Activated naive CD8-positive, alpha-beta T cell treated with anti-CD3 and anti-CD28 coated beads for 36 hours (primary cell): ENCODE measurements at regions not wholly inside any gene's neighbourhood (a gene's known extent, or its start where the extent isn't known, plus 50 kb on each side); places are given as distances from the start of the nearest gene placed in this dataset.

Source experiments
- DNase-seq: peaks from one replicate; pipeline ENCODE4 v3.0.0; 2021
- H3K27ac Mint-ChIP-seq: one replicate; pipeline ENCODE4 v1.8.0; 2022; ENCODE audit warnings: mild to moderate bottlenecking, moderate library complexity, mixed read lengths
- H3K27me3 Mint-ChIP-seq: one replicate; pipeline ENCODE4 v1.8.0; 2022; ENCODE audit warnings: mild to moderate bottlenecking, mixed read lengths
- H3K36me3 Mint-ChIP-seq: one replicate; pipeline ENCODE4 v1.8.0; 2021; ENCODE audit warnings: mild to moderate bottlenecking, mixed read lengths
- H3K4me1 Mint-ChIP-seq: one replicate; pipeline ENCODE4 v1.8.0; 2021; ENCODE audit warnings: mixed read lengths
- H3K4me3 Mint-ChIP-seq: one replicate; pipeline ENCODE4 v1.8.0; 2022; ENCODE audit warnings: mild to moderate bottlenecking, moderate library complexity, mixed read lengths
- H3K9me3 Mint-ChIP-seq: one replicate; pipeline ENCODE4 v1.8.0; 2022; ENCODE audit warnings: mixed read lengths

GRCh38 chr2:6237039-6237660 lies 545.0 kb downstream of the SOX11 start:
- no peak for DNase-seq
- H3K4me3 Mint-ChIP-seq = no peak overlapping the region
- peaks cover 3% of the 10 kb centered on the region for H3K9me3 Mint-ChIP-seq

GRCh38 chr2:6249557-6249956 lies 557.4 kb downstream of the SOX11 start:
- Mint-ChIP-seq H3K4me1 (no peaks in the 10 kb centered on the region), H3K36me3 (no peaks in the 10 kb centered on the region), H3K4me3 (no peak overlapping the region), H3K27ac (no peak overlapping the region), H3K27me3 (no peaks in the 10 kb centered on the region), H3K9me3 (no peaks in the 10 kb centered on the region)
- DNase-seq = no peak

More at GRCh38 chr2:6237039-6237660, 545.0 kb downstream of the SOX11 start:
- Mint-ChIP-seq H3K27me3 (no peaks in the 10 kb centered on the region), H3K27ac (no peak overlapping the region), H3K36me3 (no peaks in the 10 kb centered on the region), H3K4me1 (no peaks in the 10 kb centered on the region)

GRCh38 chr2:6254441-6254840 lies 562.3 kb downstream of the SOX11 start:
- no peak overlapping the region for H3K4me3 Mint-ChIP-seq

GRCh38 chr2:6264198-6264597 lies 572.0 kb downstream of the SOX11 start:
- Mint-ChIP-seq H3K27ac (no peak overlapping the region), H3K36me3 (no peaks in the 10 kb centered on the region), H3K27me3 (peaks cover 8% of the 10 kb centered on the region), H3K4me1 (no peaks in the 10 kb centered on the region), H3K9me3 (no peaks in the 10 kb centered on the region), H3K4me3 (no peak overlapping the region)
- no peak for DNase-seq

More at GRCh38 chr2:6254441-6254840, 562.3 kb downstream of the SOX11 start:
- Mint-ChIP-seq H3K36me3 (no peaks in the 10 kb centered on the region), H3K4me1 (no peaks in the 10 kb centered on the region), H3K9me3 (no peaks in the 10 kb centered on the region), H3K27ac (no peak overlapping the region), H3K27me3 (no peaks in the 10 kb centered on the region)
- DNase-seq = no peak

- no peaks in the 10 kb centered on the region for H3K4me1 Mint-ChIP-seq
- H3K36me3 Mint-ChIP-seq = no peaks in the 10 kb centered on the region
- DNase-seq = no peak
- H3K27me3 Mint-ChIP-seq = peaks cover 9% of the 10 kb centered on the region
- H3K9me3 Mint-ChIP-seq = no peaks in the 10 kb centered on the region
- no peak overlapping the region for H3K4me3 Mint-ChIP-seq
- H3K27ac Mint-ChIP-seq = no peak overlapping the region
Observed at GRCh38 chr2:6281524-6281923, 584.2 kb downstream of the CMPK2 start.

DNA sequence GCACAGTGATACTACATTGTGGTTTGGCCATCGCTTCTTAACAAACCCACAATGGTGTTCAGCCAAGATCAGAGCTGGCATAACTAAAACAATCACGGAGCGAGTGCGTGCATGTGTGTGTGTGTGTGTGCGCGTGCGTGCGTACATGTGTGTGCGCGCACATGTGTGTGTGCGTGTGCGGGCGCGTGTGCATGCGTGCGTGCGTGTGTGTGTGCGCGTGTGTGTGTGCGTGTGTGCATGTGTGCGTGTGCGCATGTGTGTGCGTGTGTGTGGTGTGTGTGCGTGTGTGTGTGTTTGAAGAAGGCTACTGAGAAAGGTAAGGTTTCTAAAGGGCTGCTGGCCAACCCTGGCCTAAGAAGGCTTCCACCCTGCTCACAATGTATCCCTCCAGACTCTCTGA lies 582.4 kb downstream of the CMPK2 start:
- no peaks in the 10 kb centered on the region for H3K9me3 Mint-ChIP-seq
- no peak overlapping the region for H3K4me3 Mint-ChIP-seq
- DNase-seq = no peak
- H3K36me3 Mint-ChIP-seq = no peaks in the 10 kb centered on the region
- H3K27me3 Mint-ChIP-seq = peaks cover 9% of the 10 kb centered on the region
- H3K4me1 Mint-ChIP-seq = no peaks in the 10 kb centered on the region
- no peak overlapping the region for H3K27ac Mint-ChIP-seq

DNA sequence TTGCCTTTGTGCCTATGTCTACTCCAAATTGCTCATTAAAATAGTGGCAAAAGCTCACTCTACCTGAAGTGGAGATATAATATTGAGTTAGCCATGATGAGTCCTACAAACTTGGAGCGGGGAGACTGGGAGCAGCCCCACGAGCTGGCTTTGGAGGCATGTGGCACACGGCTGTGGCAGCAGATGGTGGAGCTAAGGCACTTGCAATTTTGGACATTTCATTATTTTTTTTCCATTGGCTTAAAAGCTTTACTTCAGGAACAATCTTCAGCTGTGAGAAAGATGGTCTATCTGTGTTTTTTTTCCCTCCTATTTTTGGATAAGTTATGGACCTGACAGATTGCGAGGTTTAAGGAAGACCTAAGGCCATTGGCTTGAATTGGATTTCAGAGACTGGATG lies 578.3 kb downstream of the CMPK2 start:
- Mint-ChIP-seq H3K27me3 (peaks cover 5% of the 10 kb centered on the region), H3K4me3 (no peak overlapping the region), H3K9me3 (peaks cover 7% of the 10 kb centered on the region), H3K36me3 (no peaks in the 10 kb centered on the region), H3K4me1 (no peaks in the 10 kb centered on the region), H3K27ac (no peak overlapping the region)
- no peak for DNase-seq

DNA sequence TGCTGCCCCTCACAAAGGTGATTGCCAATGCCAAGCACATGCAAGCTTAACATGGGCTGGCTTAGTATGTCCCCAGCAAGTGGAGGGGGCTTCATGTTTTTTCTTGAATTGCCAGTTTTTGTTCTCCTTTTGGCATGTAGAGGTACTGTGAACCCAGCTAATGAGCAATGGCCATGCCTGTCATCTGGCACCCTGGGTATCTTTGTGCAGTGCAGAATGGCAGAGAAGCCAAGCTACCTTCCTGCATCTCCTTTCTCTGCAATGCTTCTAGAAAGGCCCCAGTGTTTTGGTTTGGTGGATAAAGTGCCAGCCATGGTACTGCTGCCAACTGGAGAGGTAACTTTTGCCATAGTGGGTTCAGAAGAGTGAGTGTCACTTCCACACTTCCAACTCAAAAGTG lies 576.9 kb downstream of the CMPK2 start:
- H3K4me3 Mint-ChIP-seq = no peak overlapping the region

GRCh38 chr2:6290217-6291015 lies 575.3 kb downstream of the CMPK2 start:
- Mint-ChIP-seq H3K9me3 (peaks cover 7% of the 10 kb centered on the region), H3K4me1 (no peaks in the 10 kb centered on the region), H3K27ac (no peak overlapping the region), H3K4me3 (no peak overlapping the region), H3K36me3 (no peaks in the 10 kb centered on the region), H3K27me3 (peaks cover 5% of the 10 kb centered on the region)
- no peak for DNase-seq

More for the DNA sequence above, 576.9 kb downstream of the CMPK2 start:
- Mint-ChIP-seq H3K4me1 (no peaks in the 10 kb centered on the region), H3K36me3 (no peaks in the 10 kb centered on the region), H3K27ac (no peak overlapping the region), H3K9me3 (peaks cover 7% of the 10 kb centered on the region), H3K27me3 (peaks cover 5% of the 10 kb centered on the region)
- no peak for DNase-seq

DNA sequence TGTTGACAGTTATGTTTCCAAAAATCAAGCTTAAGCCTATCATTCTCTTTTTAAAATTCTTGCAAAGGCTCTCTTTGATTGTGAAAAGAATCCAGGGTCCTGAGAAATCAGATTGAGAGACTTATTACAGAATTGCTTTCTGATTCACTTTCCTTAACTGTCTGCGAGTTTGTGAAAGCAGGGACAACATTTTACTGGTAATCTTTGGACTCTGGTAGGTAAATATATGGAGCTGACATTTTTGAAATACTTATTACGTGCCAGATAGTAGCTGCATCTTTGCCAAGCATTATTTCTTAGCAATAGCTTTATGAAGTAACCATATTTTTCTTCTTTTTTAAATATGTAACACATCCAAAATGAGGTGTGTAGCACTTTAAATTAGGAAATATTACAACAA lies 570.9 kb downstream of the CMPK2 start:
- DNase-seq = no peak
- no peak overlapping the region for H3K4me3 Mint-ChIP-seq
- peaks cover 4% of the 10 kb centered on the region for H3K27me3 Mint-ChIP-seq
- H3K36me3 Mint-ChIP-seq = no peaks in the 10 kb centered on the region
- peaks cover 7% of the 10 kb centered on the region for H3K9me3 Mint-ChIP-seq
- no peaks in the 10 kb centered on the region for H3K4me1 Mint-ChIP-seq
- H3K27ac Mint-ChIP-seq = no peak overlapping the region

DNA sequence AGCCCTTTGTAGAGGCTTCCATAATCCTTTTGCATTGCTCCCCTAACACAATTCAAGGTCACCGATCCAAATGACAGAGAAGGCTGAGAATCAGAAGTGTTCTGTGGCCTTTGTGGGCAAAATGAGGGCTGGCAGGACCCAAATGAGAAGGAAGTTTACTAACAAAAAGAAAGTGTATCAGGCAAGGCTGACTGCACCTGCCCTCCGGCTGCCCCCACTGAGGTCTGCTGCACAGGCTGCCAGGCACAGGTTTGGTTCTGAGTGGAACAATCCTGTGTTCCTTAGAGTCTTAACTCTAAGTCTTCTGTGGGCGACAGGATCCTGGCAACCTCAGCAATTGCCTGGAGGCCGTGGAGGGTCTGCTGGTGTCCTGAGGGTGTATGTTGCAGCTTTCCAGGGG lies 568.5 kb downstream of the CMPK2 start:
- no peak overlapping the region for H3K27ac Mint-ChIP-seq
- H3K4me3 Mint-ChIP-seq = no peak overlapping the region
- H3K27me3 Mint-ChIP-seq = peaks cover 4% of the 10 kb centered on the region
- H3K4me1 Mint-ChIP-seq = no peaks in the 10 kb centered on the region
- H3K36me3 Mint-ChIP-seq = no peaks in the 10 kb centered on the region
- no peak for DNase-seq
- peaks cover 1% of the 10 kb centered on the region for H3K9me3 Mint-ChIP-seq

DNA sequence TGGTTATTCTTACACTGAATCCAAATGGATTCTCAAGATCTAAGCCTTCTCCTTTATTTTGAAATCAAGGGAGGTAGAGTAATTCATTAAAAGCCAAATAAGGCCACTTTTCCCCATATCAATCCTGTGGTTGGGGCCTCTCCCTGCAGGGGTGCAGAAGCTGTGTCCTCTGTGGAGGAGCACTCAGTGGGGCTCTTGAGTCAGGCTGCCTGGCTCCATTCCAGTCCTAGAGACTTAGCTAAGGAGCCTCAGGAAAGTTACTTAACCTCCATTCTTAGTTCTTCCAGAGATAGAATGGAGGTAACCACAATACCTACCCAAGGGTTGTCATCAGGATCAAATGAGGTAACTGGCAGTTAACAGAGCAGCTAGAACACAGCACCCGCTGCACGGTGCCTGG lies 564.3 kb downstream of the CMPK2 start:
- no peak overlapping the region for H3K27ac Mint-ChIP-seq
- no peaks in the 10 kb centered on the region for H3K9me3 Mint-ChIP-seq
- no peak overlapping the region for H3K4me3 Mint-ChIP-seq

GRCh38 chr2:6308986-6309385 lies 556.7 kb downstream of the CMPK2 start:
- Mint-ChIP-seq H3K4me3 (no peak overlapping the region), H3K27me3 (peaks cover 4% of the 10 kb centered on the region), H3K4me1 (no peaks in the 10 kb centered on the region), H3K9me3 (no peaks in the 10 kb centered on the region), H3K27ac (no peak overlapping the region), H3K36me3 (no peaks in the 10 kb centered on the region)
- DNase-seq = no peak

More for the DNA sequence above, 564.3 kb downstream of the CMPK2 start:
- H3K4me1 Mint-ChIP-seq = no peaks in the 10 kb centered on the region
- DNase-seq = no peak
- peaks cover 4% of the 10 kb centered on the region for H3K27me3 Mint-ChIP-seq
- no peaks in the 10 kb centered on the region for H3K36me3 Mint-ChIP-seq

DNA sequence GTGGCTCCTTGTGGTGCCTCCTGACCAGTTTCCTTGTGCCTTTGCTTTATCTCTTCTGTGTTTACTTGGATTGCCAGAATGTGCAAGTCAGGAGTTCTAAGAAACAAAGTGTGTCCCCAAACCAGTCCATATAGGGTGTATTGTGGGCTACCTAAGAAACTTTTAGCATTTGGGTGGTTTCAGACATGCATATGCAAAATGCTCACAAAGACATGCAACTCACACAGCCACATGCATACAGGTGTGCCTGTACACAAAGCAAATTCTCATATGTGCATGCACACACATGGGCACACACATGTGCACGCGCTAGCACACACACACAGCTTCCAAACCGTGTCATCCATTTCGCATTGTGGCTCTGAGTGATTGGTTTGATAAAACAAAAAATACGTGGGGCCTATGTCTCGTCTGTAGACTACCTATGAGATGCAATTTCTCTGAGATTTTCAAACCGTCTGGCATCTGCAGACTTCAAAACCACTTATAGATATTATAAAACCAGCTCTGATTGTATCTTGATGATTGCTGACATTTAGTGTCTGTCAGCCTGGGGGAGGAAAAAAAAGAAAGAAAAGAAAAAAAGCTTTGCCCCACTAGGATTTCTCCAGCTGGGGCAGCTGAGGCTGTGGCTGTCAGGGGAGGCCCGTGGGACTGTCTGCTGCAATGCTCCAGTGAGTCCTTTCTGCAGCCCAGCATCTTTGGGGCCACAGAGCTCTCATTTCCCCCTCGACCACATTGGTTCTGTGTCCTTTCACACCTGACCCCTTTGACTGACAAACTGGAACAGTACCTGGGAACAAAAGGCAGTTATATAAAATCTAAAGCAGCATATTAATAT lies 556.1 kb downstream of the CMPK2 start:
- no peak overlapping the region for H3K4me3 Mint-ChIP-seq
- peaks cover 4% of the 10 kb centered on the region for H3K27me3 Mint-ChIP-seq
- no peak overlapping the region for H3K27ac Mint-ChIP-seq
- H3K4me1 Mint-ChIP-seq = no peaks in the 10 kb centered on the region
- H3K36me3 Mint-ChIP-seq = no peaks in the 10 kb centered on the region
- H3K9me3 Mint-ChIP-seq = no peaks in the 10 kb centered on the region
- no peak for DNase-seq
